Renal cortex interstitium (tissue), 11 donors: ENCODE measurements at regions not wholly inside any gene's neighbourhood (a gene's known extent, or its start where the extent isn't known, plus 50 kb on each side); places are given as distances from the start of the nearest gene placed in this dataset.
"Not testable (repeated sequence)": the region's sequence is repeated elsewhere in the genome, so short reads cannot be mapped to it uniquely, and the experiment has no call there.

Experiments
- DNase-seq, 11 donors: peaks; one replicate each; pipeline ENCODE4 v3.0.0-alpha.2; 2013; ENCODE audit warnings: low read depth in 9 of 11, low spot score in 4 of 11; ENCODE audit errors: extremely low read depth in 1 of 11

DNA sequence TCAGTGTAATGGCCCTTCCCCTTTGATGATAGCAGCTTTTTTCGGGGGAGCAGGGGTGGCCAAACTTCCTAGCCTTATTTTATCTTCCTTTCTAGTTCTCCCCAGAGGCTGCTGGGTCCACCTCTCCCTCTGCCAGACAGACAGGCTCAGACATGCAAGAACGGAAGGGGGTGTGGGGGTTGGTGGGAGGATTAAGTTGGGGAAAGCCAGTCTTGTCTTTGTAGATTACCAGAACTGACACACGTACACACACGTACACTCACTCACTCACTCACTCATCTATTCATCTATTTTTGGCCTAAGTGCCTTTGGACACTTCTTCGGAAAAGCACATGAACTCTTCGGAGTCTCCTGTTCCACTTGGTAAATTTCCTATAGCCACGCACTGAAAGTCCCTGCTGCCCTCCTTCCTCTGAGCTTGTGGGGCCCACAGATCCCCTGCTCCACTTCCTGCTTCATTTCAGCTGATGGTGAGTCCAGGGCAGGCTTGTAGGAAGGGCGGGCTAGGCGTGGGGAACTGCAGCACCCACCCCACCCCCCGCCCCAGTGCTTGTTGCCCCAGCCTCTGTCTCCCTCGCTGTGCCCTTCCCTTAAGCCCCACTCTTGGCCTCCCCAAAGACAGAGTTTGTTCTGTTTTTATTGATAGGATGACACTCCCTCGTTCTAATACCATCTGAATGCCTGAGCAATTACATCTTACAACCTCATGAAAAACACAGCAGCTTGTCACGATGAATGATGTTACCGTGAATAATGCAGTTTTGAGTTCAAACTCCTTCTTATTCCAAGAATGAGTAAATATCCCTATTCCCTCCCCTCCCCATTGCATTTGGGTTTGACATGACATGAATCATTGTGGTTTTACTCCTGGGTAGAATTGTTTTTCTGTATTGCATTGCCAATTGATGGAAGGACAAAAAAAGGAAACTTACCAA, 60.7 kb upstream of the ATP5PO start:
- DNase-seq, result peak in 1 of 11 donors; percentile 43

DNA sequence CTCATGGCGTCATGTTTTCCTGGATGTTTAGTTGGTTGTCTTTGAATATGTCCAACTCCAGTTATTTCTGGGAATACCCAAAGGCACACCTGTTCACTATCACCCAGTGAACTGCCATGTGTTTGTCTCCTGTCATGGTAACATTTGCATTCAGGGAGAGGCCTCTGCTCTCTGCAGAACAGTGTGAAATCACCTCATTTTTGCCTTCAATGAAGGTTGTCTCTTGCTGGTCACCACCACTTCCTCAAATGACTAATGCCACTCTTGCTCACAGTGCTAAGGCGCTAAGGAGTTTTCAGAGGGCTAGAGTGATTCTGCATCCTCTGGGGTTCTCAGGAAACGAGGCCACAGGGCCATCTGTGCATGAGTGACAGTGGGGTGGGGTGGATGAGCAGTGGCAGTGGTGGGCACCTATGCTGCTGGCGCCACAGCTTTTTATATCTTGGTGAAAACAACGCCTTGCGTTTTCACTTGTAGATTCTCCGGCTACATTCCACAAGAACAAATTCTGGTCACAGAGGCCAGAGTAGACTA, 60.0 kb upstream of the ATP5PO start:
- DNase-seq, result no peak

DNA sequence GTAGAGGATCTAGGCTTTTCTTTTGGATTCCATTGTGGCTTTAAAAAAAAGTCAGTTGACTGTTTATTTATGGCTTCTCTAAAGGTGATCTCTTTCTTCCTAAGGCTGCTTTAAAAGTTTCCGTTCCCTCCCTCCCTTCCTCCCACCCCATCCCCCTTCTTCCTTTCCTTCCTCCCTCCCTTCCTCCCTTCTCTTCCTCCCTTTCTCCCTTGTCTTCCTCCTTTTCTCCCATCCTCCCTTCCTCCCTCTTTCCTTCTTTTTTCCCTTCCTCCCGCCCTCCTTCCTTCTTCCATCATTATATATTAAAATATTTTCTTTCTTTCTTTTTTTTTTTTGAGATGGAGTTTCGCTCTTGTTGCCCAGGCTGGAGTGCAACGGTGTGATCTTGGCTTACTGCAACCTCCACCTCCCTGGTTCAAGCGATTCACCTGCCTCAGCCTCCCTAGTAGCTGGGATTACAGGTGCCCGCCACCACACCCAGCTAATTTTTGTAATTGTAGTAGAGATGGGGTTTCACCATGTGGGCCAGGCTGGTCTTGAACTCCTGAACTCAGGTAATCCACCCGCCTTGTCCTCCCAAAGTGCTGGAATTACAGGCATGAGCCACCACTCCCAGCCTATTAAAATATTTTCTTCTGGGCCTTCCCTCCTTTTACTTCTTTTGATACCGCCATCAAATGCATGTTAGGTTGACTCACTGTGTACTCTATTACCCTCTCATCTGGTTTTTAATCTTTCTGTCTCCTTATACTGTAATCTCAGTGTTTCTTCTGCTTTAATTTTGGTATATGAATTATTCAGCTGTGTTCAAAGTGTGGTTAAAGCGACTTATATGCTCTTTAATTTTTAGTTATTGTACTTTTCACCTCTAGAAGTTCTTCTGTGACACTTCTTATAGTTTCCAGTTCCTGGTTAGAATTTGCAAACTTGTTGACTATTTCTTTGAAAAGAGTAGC, 59.2 kb upstream of the ATP5PO start:
- no peak for DNase-seq

DNA sequence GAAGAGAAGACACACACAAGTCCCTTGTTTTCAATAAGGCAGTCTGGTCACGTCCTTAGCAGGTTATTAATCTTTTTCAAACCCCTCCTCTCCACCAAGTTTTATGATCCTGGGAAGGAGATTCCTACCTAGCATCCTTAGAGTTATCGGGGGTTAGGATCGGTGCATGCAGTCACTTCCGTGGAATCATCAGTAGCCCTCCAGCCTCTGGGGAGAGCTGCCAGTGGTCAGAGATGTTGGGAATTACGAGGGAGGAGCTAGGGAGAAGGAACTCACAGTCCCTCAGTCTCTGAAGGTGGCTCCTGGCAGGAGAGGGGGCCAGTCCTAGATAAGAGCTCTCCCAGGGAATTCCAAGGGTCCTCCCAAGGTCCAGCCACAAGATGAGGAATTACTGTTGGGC, 57.7 kb upstream of the ATP5PO start:
- no peak for DNase-seq

DNA sequence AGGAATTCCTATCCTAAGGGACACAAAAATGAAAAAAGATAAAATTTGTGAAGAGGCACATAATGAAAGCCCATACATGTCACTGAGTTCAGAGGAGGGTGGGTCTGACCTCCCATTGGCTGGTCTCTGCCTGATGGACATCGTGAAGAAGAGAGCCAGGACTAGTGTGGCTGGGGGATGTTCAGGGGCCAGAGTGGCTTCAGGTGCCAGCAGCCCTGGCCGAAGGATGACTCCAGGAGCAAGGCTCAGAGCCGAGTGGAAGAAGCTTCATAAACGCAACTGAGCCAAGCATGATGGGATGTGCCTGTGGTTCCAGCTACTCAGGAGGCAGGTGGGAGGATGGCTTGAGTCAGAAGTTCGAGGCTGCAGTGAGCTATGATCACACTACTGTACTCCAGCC, 56.9 kb upstream of the ATP5PO start:
- DNase-seq, result no peak

DNA sequence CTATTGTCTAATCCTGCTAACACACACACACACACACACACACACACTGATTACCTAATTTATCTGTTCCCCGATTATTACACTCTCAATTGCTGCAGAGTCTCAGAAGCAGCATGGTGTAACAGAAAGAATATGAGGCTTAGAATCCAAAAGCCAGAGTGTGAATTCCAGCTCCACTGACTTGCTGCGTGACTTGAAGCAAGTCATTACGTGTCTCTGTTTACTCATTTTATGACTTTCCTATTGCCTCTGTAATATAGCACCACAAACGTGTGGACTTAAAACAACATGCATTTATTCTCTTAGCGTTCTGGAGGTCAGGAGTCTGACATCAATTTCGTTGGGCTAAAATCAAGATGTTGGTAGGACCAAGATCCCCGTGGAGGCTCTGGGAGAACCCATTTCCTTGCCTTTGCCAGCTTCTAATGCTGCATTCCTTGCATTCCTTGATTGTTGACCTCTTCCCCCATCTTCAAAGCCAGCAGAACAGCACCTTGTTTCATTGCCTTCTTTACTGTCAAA, 55.9 kb upstream of the ATP5PO start:
- peak in 1 of 11 donors; percentile 41 for DNase-seq

DNA sequence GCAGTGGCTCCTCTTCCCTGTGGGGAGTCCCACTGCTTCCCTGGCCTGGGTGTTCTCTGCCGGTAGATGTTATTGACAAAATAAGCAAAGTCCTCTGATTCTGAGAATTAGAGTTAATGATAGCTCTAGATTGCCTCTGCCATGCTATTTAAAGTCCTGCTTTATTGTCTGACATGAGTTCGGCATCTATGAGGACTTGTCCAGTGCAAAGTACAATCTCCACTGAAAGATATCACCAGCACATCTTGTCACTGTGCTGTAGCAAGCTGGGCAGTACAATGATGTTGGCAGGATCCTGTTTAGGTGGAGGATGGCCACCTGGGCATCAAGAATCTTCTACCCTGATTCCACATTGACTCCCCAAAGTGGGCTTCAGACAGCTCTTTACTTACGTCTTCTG, 54.0 kb upstream of the ATP5PO start:
- DNase-seq, result no peak

DNA sequence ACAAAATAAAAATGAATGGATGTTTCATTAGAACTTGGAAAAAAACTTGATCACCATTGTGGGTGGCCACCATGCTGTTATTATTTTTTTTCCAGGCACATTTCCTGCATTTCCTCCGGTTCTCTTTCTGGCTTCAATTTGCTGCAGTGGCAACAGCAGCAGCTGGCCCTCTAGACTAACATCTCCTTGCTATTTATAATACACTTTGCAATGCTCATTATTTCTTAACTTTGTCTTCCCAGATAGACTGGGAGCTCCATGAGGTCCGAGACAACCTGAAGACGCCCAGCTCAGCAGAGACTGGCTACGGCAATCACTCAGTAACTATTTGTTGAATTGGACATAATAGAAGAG, 53.4 kb upstream of the ATP5PO start:
- DNase-seq, result no peak

DNA sequence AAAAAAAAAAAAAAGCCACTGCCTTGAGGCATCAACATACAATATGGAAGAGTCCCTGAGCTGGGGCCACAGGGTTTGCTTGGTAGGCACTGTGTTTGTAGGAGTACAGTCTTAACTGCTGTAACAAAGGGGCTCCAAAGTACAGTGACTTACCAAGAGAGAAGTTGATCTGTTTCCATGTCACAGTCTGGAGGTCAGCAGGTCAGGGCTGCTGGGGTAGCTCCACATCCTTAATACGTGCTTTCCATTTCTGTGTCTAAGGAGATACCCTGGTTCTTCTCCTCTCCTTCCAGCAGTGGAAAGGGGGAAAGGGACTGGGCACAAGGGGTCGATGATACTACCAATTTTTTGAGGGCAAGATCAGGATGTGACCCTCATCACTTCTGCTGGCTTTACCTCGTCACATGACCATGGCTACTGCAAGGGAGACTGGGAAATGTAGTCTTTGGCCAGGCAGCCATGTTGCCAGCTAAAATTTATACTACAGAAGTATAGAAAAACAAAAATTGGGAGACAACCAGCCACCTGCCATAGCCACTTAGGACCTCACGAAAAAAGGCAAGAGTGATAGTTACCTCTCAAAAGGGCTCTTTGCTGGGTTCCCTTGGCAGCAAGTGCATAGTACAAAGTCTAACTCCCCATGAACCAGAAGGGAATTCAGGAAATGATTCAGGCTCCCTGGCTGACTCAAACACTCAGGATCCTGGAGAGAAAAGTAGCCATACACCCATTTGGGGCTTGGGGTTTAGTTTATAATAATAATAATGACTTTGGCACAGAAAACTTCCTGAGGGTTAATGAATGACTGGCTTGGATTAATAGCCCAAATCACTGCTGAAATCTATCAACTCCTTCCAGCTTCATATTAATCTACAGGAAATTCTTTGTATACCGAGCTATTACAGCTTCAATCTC, 52.7 kb upstream of the ATP5PO start:
- DNase-seq, result no peak

DNA sequence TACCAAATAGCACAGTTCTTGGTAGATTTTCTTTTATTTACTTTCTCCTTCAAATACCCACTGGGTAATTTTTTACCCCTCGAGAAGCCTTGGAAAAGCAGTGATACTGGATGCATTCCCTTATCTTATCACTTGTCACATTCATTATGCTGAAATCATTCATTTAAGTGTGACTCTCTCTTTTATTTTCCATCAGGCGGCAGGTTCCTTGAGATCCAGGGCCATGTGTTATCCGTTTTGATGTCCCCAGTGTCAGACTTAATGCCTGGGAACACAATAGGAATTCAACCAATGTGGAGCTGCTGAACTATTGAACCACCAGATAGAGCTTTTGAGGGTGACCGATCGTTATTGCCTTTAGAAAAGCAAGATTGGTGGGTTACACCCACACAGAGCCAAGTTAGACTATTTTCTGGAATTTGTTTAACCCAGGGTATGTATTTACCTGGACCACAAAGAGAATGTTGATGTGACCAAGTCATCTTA, 51.5 kb upstream of the ATP5PO start:
- peak in 1 of 11 donors; percentile 27 for DNase-seq

DNA sequence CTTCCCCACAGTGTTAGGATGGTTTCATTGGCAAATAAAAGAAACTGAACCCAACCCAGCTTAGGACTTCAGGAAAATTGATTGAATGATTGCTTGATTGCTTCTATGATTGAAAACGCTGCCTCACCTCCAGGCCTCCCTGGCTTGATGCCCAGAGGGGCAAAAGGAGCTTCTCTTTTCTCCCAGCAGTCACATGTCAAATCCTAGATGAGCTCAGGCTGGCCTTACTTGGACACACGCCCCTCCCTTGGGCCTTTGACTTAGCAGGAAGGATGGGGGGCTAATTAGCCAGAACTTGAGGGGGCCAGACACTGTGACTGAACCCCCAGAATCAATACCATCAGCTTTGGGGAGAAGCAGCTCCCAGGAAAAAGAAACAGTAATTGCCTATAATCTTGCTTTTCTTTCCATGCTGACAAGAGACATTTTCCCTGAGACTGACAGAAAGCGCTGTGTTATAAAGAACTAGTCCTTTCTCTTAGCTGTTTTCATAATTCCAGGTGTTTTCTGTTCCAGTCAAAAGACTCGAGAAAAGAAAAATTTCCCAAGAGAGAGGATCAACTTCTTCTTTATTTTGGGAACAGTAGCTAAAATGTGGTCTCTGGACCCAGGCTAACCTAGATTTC, 50.8 kb upstream of the ATP5PO start:
- DNase-seq, result no peak

DNA sequence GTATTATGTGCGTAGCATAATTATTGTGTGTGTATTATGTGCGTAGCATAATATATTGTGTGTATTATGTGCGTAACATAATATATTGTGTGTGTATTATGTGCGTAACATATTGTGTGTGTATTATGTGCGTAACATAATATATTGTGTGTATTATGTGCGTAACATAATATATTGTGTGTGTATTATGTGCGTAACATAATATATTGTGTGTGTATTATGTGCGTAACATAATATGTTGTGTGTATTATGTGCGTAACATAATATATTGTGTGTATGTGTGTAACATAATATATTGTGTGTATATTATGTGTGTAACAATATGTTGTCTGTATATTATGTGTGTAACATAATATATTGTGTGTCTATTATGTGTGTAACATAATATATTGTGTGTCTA, 50.1 kb upstream of the ATP5PO start:
- not testable (repeated sequence) for DNase-seq
